Testis (tissue), 2 donors: ENCODE measurements at regions not wholly inside any gene's neighbourhood (a gene's known extent, or its start where the extent isn't known, plus 50 kb on each side); places are given as distances from the start of the nearest gene placed in this dataset.

ENCODE experiments used
- CTCF ChIP-seq, 3 experiments: fragments of 450-650 bp in 2 of 3; fragments of 200-600 bp in 1 of 3; sonication (generic) in 1 of 3; IDR thresholded peaks; one replicate each; pipeline ENCODE4 v1.5.1; 2016 to 2019; ENCODE audit warnings: antibody characterized with exemption in 3 of 3, mild to moderate bottlenecking in 2 of 3, moderate library complexity in 1 of 3
- POLR2A ChIP-seq: fragments of 450-650 bp; IDR thresholded peaks from one replicate; pipeline ENCODE4 v1.6.1; 2017; ENCODE audit warnings: antibody characterized with exemption, mild to moderate bottlenecking, moderate library complexity

GRCh38 chr4:22091906-22092305 lies 143.3 kb upstream of the KCNIP4 start:
- TF ChIP-seq CTCF (IDR thresholded peaks at IDR 0.05), result no peak
- no peak for TF ChIP-seq POLR2A
